Inferior parietal cortex (tissue), 1 donor: ENCODE measurements at regions not wholly inside any gene's neighbourhood (a gene's known extent, or its start where the extent isn't known, plus 50 kb on each side); places are given as distances from the start of the nearest gene placed in this dataset.

Source experiments
- DNase-seq: peaks from one replicate; pipeline ENCODE4 v3.0.0-alpha.2; 2016; ENCODE audit errors: extremely low spot score

GRCh38 chr15:69980341-69981059 is 117.2 kb downstream of the TLE3 start:
- DNase-seq, result no peak

- no peak for DNase-seq
Observed at GRCh38 chr15:69982037-69982436, 115.7 kb downstream of the TLE3 start.

- no peak for DNase-seq
Observed at GRCh38 chr15:69983696-69984265, 113.9 kb downstream of the TLE3 start.

GRCh38 chr15:69987492-69988489 is 109.9 kb downstream of the TLE3 start:
- DNase-seq, result no peak

GRCh38 chr15:69988541-69989225 is 109.0 kb downstream of the TLE3 start:
- DNase-seq, result no peak

GRCh38 chr15:69990566-69991421 is 106.9 kb downstream of the TLE3 start:
- no peak for DNase-seq

GRCh38 chr15:69991551-69991980 is 106.2 kb downstream of the TLE3 start:
- no peak for DNase-seq

GRCh38 chr15:69992348-69992747 is 105.4 kb downstream of the TLE3 start:
- DNase-seq, result no peak

- no peak for DNase-seq
Observed at GRCh38 chr15:69994429-69995205, 103.1 kb downstream of the TLE3 start.

- DNase-seq, result no peak
Observed at GRCh38 chr15:69996321-69997160, 101.2 kb downstream of the TLE3 start.

- DNase-seq, result no peak
Observed at GRCh38 chr15:69997161-69997485, 100.6 kb downstream of the TLE3 start.
